HCT116 (cell line): ENCODE measurements at regions not wholly inside any gene's neighbourhood (a gene's known extent, or its start where the extent isn't known, plus 50 kb on each side); places are given as distances from the start of the nearest gene placed in this dataset.

Experiments
- ATAC-seq: fragments of 200-7000 bp; cut with Tn5 transposase; 2 replicates; pipeline ENCODE4 v1.9.1; 2020; ENCODE audit warnings: mild to moderate bottlenecking, moderate library complexity
- BruUV-seq: library from RNA; stranded (reverse); fragments of 400-500 nt; replicated peaks from 2 replicates; lab custom pipeline; 2021; lab: Mats Ljungman, UMichigan
- CTCF ChIA-PET: fragments of 300-600 bp; sonication (Branson Sonifier 250); formaldehyde crosslinking; loops from one replicate; lab custom pipeline; 2021; ENCODE audit warnings: antibody characterized with exemption; lab: Charles Lee
- POLR2A ChIA-PET: fragments of 300-600, 350-600 bp; sonication (Branson Sonifier 250); formaldehyde crosslinking; loops from one replicate; lab custom pipeline; 2021; ENCODE audit warnings: antibody characterized with exemption; lab: Charles Lee
- RAD21 ChIA-PET, 2 experiments: fragments of 300-600 bp; sonication (Branson Sonifier 250); formaldehyde crosslinking; loops; one replicate each; lab custom pipeline; 2023; ENCODE audit warnings: low total read pairs in 2 of 2; ENCODE audit not compliant: uncharacterized antibody in 2 of 2, unreplicated experiment in 2 of 2, low non-redundant PET in 1 of 2; lab: Charles Lee
- DNase-seq: peaks from one replicate; pipeline ENCODE4 v3.0.0-alpha.2; 2010; ENCODE audit warnings: low read depth, low spot score
- H2AFZ ChIP-seq: fragments of 200-600 bp; shearing (Covaris generic), sonication (generic); 2 replicates; pipeline ENCODE4 v1.6.1; 2017; ENCODE audit warnings: low read depth, mixed run types, mixed read lengths, antibody characterized with exemption, low read length; ENCODE audit not compliant: poor library complexity, severe bottlenecking
- H3K27ac ChIP-seq: 2 replicates; pipeline ENCODE4 v1.5.1; 2012; ENCODE audit warnings: low read depth, low read length
- H3K27me3 ChIP-seq: fragments of 200-600 bp; sonication (generic); 2 replicates; pipeline ENCODE4 v1.6.1; 2016; ENCODE audit warnings: mixed run types, low read length, mixed read lengths; ENCODE audit not compliant: insufficient read depth
- H3K36me3 ChIP-seq, 2 experiments: fragments of 200-500 bp in 1 of 2; fragments of 200-600 bp in 1 of 2; sonication (Bioruptor generic) in 1 of 2; sonication (generic) in 1 of 2; 2 replicates each; pipeline versions ENCODE4 v1.5.1 to v1.6.1; 2014 to 2016; ENCODE audit warnings: low read length in 2 of 2, inconsistent platforms in 1 of 2, mixed read lengths in 1 of 2, mixed run types in 1 of 2; ENCODE audit not compliant: insufficient read depth in 2 of 2, control insufficient read depth in 1 of 2
- H3K4me1 ChIP-seq, 2 experiments: fragments of 200-600 bp in 1 of 2; sonication (generic) in 1 of 2; 2 replicates each; pipeline versions ENCODE4 v1.5.1 to v1.6.1; 2012 to 2017; ENCODE audit warnings: low read length in 2 of 2, inconsistent platforms in 1 of 2, mild to moderate bottlenecking in 1 of 2, mixed read lengths in 1 of 2, mixed run types in 1 of 2, moderate library complexity in 1 of 2; ENCODE audit not compliant: insufficient read depth in 2 of 2, control insufficient read depth in 1 of 2
- H3K4me2 ChIP-seq: fragments of 200-600 bp; sonication (generic); 2 replicates; pipeline ENCODE4 v1.6.1; 2017; ENCODE audit warnings: mixed run types, low read length, mixed read lengths
- H3K4me3 ChIP-seq, 2 experiments: fragments of 200-600 bp in 1 of 2; sonication (generic) in 1 of 2; replicated peaks in 1 of 2; 2 replicates each; pipeline ENCODE4 v1.5.1; 2011 to 2016; ENCODE audit warnings: low read length in 2 of 2, control low read depth in 1 of 2, low read depth in 1 of 2, mild to moderate bottlenecking in 1 of 2, mixed read lengths in 1 of 2, mixed run types in 1 of 2
- H3K79me2 ChIP-seq: fragments of 200-600 bp; sonication (generic); 2 replicates; pipeline ENCODE4 v1.6.1; 2017; ENCODE audit warnings: mild to moderate bottlenecking, mixed run types, low read length, moderate library complexity, mixed read lengths; ENCODE audit not compliant: insufficient read depth
- H3K9ac ChIP-seq: fragments of 200-600 bp; sonication (generic); 2 replicates; pipeline ENCODE4 v1.6.1; 2016; ENCODE audit warnings: low read length, mixed read lengths
- H3K9me2 ChIP-seq: fragments of 200-600 bp; sonication (generic), shearing (Covaris generic); 2 replicates; pipeline ENCODE4 v1.6.1; 2017; ENCODE audit warnings: mixed run types, mild to moderate bottlenecking, moderate library complexity; ENCODE audit not compliant: insufficient read depth
- H3K9me3 ChIP-seq, 2 experiments: fragments of 200-500 bp in 1 of 2; fragments of 200-600 bp in 1 of 2; sonication (Bioruptor generic) in 1 of 2; sonication (generic) in 1 of 2; 2 replicates each; pipeline ENCODE4 v1.6.1; 2014 to 2017; ENCODE audit warnings: low read length in 2 of 2, mixed read lengths in 2 of 2, inconsistent platforms in 1 of 2, low read depth in 1 of 2, mild to moderate bottlenecking in 1 of 2, mixed run types in 1 of 2, moderate library complexity in 1 of 2; ENCODE audit not compliant: control insufficient read depth in 1 of 2, insufficient read depth in 1 of 2
- H4K20me1 ChIP-seq: fragments of 200-600 bp; sonication (generic), shearing (Covaris generic); 2 replicates; pipeline ENCODE4 v1.6.1; 2017; ENCODE audit warnings: mixed run types, mild to moderate bottlenecking, moderate library complexity; ENCODE audit not compliant: insufficient read depth
- CEBPB ChIP-seq: IDR thresholded peaks from 2 replicates; pipeline ENCODE4 v1.6.1; 2012; ENCODE audit warnings: low read depth
- EGR1 ChIP-seq: IDR thresholded peaks from 2 replicates; pipeline ENCODE4 v1.6.1; 2012; ENCODE audit warnings: low read depth
- EZH2phosphoT487 ChIP-seq: fragments of 200-600 bp; IDR thresholded peaks from 2 replicates; pipeline ENCODE4 v1.6.1; 2018; ENCODE audit warnings: antibody characterized with exemption, borderline replicate concordance
- FOSL1 ChIP-seq: IDR thresholded peaks from 2 replicates; pipeline ENCODE4 v1.6.1; 2012; ENCODE audit warnings: low read depth
- JUND ChIP-seq: IDR thresholded peaks from 2 replicates; pipeline ENCODE4 v1.6.1; 2012
- POLR2A ChIP-seq: IDR thresholded peaks from 2 replicates; pipeline ENCODE4 v1.7.0; 2011; ENCODE audit warnings: borderline replicate concordance; ENCODE audit not compliant: insufficient read depth, insufficient read length; ENCODE audit errors: extremely low read depth
- RAD21 ChIP-seq: IDR thresholded peaks from 2 replicates; pipeline ENCODE4 v1.6.1; 2012; ENCODE audit warnings: low read depth, mild to moderate bottlenecking
- REST ChIP-seq: IDR thresholded peaks from 2 replicates; pipeline ENCODE4 v1.6.1; 2012; ENCODE audit warnings: low read depth
- SRF ChIP-seq: IDR thresholded peaks from 2 replicates; pipeline ENCODE4 v1.6.1; 2012; ENCODE audit warnings: low read depth
- YY1 ChIP-seq: IDR thresholded peaks from 2 replicates; pipeline ENCODE4 v1.6.1; 2011; ENCODE audit warnings: low read length, low read depth, moderate library complexity, mild to moderate bottlenecking; ENCODE audit not compliant: insufficient replicate concordance; ENCODE audit errors: extremely low read depth
- ZBTB33 ChIP-seq: IDR thresholded peaks from 2 replicates; pipeline ENCODE4 v1.6.1; 2011; ENCODE audit warnings: mild to moderate bottlenecking, low read length, moderate library complexity; ENCODE audit not compliant: insufficient replicate concordance; ENCODE audit errors: extremely low read depth
- ZNF274 ChIP-seq: fragments of 200-500 bp; sonication (Bioruptor generic); IDR thresholded peaks from 2 replicates; pipeline ENCODE4 v1.6.1; 2014; ENCODE audit warnings: mild to moderate bottlenecking, low read depth, low read length, inconsistent platforms
- intact Hi-C: fragments of 100-400 bp; cut with micrococcal nuclease; formaldehyde crosslinking; loops from 2 replicates; pipeline ENCODE4 v1.10.0; 2022
- TF ChIP-seq, protein P1 (sequence below): IDR thresholded peaks from 2 replicates; pipeline ENCODE4 v1.6.1; 2012

- peaks cover 62% of the 10 kb centered on the region for H3K27me3 ChIP-seq
Observed at GRCh38 chr15:81755626-81756025, 290.2 kb downstream of the MEX3B start.

DNA sequence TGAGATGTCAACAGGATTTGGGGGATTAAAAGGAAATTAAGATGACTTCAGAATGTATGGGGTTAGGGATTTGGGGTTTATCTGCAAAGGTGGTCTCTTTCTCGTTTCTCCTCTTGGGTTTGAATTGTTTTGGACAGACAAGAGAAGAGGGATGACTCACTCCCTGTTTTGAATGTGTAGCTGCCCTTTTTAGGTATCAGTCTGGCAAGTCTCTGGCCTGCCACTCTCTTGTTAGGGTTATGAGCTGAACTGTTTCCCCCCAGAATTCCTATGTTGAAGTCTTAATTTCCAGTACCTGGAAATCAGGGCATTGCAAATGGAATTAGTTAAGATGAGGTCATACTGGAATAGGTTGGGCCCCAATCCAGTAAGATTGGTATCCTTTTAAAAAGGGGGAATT, 291.7 kb downstream of the MEX3B start:
- Histone ChIP-seq H3K4me3 (no peak overlapping the region), H2AFZ (no peak overlapping the region), H3K27ac (no peak overlapping the region), H3K4me1 (no peaks in the 10 kb centered on the region), H3K36me3 (no peaks in the 10 kb centered on the region), H3K9ac (no peak overlapping the region), H3K79me2 (no peaks in the 10 kb centered on the region), H3K27me3 (peaks cover 62% of the 10 kb centered on the region), H4K20me1 (no peaks in the 10 kb centered on the region), H3K9me2 (no peaks in the 10 kb centered on the region), H3K4me2 (no peak overlapping the region), H3K9me3 (no peaks in the 10 kb centered on the region)
- ChIA-PET POLR2A (no interaction called here), RAD21 (no interaction called here), CTCF (no interaction called here)
- no peak for ATAC-seq
- intact Hi-C loops: loop anchor here (10.0 kb wide), 1 partner anchor 279 kb away; no protein-coding TSS in a partner anchor
- no peak for TF ChIP-seq EZH2phosphoT487
- no peak for TF ChIP-seq JUND
- no peak for TF ChIP-seq REST
- TF ChIP-seq FOSL1: no peak
- no peak for TF ChIP-seq ZBTB33
- TF ChIP-seq CEBPB: no peak
- no peak for TF ChIP-seq POLR2A
- no peak for TF ChIP-seq SRF
- no peak for TF ChIP-seq EGR1
- TF ChIP-seq RAD21: no peak
- TF ChIP-seq, protein P1, sequence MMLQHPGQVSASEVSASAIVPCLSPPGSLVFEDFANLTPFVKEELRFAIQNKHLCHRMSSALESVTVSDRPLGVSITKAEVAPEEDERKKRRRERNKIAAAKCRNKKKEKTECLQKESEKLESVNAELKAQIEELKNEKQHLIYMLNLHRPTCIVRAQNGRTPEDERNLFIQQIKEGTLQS: no peak
- TF ChIP-seq YY1: no peak
- no peak for TF ChIP-seq ZNF274
- no peak for DNase-seq
- BruUV-seq: no TSS peak

More at GRCh38 chr15:81755626-81756025, 290.2 kb downstream of the MEX3B start:
- Histone ChIP-seq H2AFZ (no peak overlapping the region), H3K4me3 (no peak overlapping the region), H3K4me2 (no peak overlapping the region), H3K27ac (no peak overlapping the region), H3K9ac (no peak overlapping the region), H3K9me3 (no peaks in the 10 kb centered on the region), H3K36me3 (no peaks in the 10 kb centered on the region), H3K4me1 (no peaks in the 10 kb centered on the region), H3K79me2 (no peaks in the 10 kb centered on the region), H3K9me2 (no peaks in the 10 kb centered on the region), H4K20me1 (no peaks in the 10 kb centered on the region)
- intact Hi-C loops: loop anchor here (10.0 kb wide), 1 partner anchor 281 kb away; no protein-coding TSS in a partner anchor
- BruUV-seq: no TSS peak
- POLR2A ChIA-PET: no interaction called here
- no peak for DNase-seq
- no peak for ATAC-seq
- TF ChIP-seq POLR2A (no peak), EGR1 (no peak), SRF (no peak), ZNF274 (no peak)
- CTCF ChIA-PET: no interaction called here
- RAD21 ChIA-PET: no interaction called here
